ENCODE measurements at regions not wholly inside any gene's neighbourhood (a gene's known extent, or its start where the extent isn't known, plus 50 kb on each side); places are given as distances from the start of the nearest gene placed in this dataset.

DNA sequence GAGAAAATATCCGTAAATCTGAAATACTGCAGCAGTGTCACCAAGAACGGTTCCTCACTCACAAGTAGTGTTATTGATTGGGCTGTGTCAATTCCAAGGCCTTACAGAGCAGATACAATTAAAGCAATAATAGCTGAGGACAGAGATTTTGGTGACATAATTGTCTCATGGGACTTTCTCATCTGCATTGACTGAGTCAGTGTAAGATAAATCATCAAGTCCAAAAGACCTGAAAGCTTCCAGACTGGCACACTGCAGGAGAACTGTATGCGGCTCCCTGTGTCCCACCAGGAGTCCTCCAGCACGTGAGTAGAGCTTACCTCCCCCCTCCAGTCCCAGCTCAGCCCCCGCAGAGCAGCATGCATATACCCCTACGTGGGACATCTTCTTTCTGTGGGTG lies 655.2 kb upstream of the ARID1B start:
- no peak for DNase-seq
- H3K27ac ChIP-seq, result no peak overlapping the region
- H3K36me3 ChIP-seq, result no peaks in the 10 kb centered on the region
- no peaks in the 10 kb centered on the region for H3K27me3 ChIP-seq
- intact Hi-C loops (cut with DNase I; ENCODE audit: low total_unique reads) (no loop called here), in situ Hi-C loops (cut with MboI; ENCODE audit: low pct_ligation_motif_present in 1 of 4, low pct_unique_long_range_greater_than_20kb in 1 of 4, low sequenced_read_pairs in 3 of 4) (loop anchor here in 1 of 4 donors (25.0 kb wide), 1 partner anchor 785 kb away; no protein-coding TSS in a partner anchor)
- H3K4me3 ChIP-seq, result no peak overlapping the region
- TF ChIP-seq, protein P1, sequence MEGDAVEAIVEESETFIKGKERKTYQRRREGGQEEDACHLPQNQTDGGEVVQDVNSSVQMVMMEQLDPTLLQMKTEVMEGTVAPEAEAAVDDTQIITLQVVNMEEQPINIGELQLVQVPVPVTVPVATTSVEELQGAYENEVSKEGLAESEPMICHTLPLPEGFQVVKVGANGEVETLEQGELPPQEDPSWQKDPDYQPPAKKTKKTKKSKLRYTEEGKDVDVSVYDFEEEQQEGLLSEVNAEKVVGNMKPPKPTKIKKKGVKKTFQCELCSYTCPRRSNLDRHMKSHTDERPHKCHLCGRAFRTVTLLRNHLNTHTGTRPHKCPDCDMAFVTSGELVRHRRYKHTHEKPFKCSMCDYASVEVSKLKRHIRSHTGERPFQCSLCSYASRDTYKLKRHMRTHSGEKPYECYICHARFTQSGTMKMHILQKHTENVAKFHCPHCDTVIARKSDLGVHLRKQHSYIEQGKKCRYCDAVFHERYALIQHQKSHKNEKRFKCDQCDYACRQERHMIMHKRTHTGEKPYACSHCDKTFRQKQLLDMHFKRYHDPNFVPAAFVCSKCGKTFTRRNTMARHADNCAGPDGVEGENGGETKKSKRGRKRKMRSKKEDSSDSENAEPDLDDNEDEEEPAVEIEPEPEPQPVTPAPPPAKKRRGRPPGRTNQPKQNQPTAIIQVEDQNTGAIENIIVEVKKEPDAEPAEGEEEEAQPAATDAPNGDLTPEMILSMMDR (IDR thresholded peaks at IDR 0.05), result no peak
- no peak for TF ChIP-seq POLR2A (IDR thresholded peaks at IDR 0.05)
- WGBS, 2 donors (ENCODE audit: low coverage in 1 of 2), result 84% methylated on average over 6 of the region's 6 CpGs; no CpG with 5 or more reads in 1 of the 2 donors
- no peaks in the 10 kb centered on the region for H3K9me3 ChIP-seq
- H3K4me1 ChIP-seq, result no peaks in the 10 kb centered on the region

DNA sequence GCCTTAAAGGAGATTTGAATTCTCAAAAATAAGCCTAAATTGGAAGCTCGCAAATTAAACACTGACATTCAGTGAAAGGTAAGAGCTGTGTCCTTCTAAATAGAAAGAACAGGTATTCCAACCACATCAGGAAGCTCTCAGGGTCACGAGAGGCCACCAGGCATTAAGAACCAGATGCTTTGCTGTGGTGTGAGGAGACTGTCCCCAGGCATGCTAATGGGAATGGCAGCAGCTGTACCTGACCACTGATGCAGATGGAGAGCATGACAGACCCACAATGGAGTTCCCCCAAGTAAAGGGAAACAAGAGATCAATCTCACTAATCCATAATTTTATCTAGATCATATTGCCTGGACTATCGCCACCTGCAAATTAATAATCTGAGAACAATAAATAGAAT lies 658.9 kb upstream of the NOX3 start:
- no peaks in the 10 kb centered on the region for H3K4me1 ChIP-seq
- WGBS, 2 donors (ENCODE audit: low coverage in 1 of 2), result 76 to 90% methylated on average over 3 of the region's 3 CpGs
- no peak overlapping the region for H3K27ac ChIP-seq
- no peaks in the 10 kb centered on the region for H3K9me3 ChIP-seq
- H3K36me3 ChIP-seq, result no peaks in the 10 kb centered on the region
- H3K4me3 ChIP-seq, result no peak overlapping the region
- no peak for DNase-seq
- TF ChIP-seq, protein P1 (IDR thresholded peaks at IDR 0.05), result no peak
- no peak for TF ChIP-seq POLR2AphosphoS5 (IDR thresholded peaks at IDR 0.05)
- TF ChIP-seq EP300 (IDR thresholded peaks at IDR 0.05; ENCODE audit: low read depth), result no peak
- no peak for TF ChIP-seq POLR2A (IDR thresholded peaks at IDR 0.05)
- H3K27me3 ChIP-seq, result no peaks in the 10 kb centered on the region
- in situ Hi-C loops (cut with MboI; ENCODE audit: low pct_ligation_motif_present in 1 of 4, low pct_unique_long_range_greater_than_20kb in 1 of 4, low sequenced_read_pairs in 3 of 4) (loop anchor here in 1 of 4 donors (25.0 kb wide), 1 partner anchor 777 kb away; no protein-coding TSS in a partner anchor), intact Hi-C loops (cut with DNase I; ENCODE audit: low total_unique reads) (no loop called here)

DNA sequence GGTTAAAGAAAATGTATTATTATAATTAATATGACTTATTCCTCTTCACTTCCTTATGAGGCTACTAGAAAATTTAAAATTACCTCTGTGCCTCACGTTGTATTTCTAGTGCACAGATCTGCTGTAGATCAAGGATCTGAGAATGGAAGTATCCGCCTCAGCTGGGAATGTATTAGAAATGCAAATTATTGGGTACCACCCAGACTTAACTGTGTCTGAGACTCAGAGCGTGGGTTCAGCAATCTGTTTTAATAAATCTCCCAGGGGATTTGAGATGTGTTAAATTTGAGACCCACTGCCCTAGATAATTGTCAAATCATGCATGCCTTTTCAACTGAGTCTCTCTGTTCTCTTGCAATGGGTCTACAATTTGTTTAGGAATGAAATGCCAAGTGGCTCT lies 658.0 kb upstream of the NOX3 start:
- Histone ChIP-seq H3K4me3 (no peak overlapping the region), H3K27ac (no peak overlapping the region), H3K27me3 (no peaks in the 10 kb centered on the region), H3K9me3 (no peaks in the 10 kb centered on the region), H3K36me3 (no peaks in the 10 kb centered on the region), H3K4me1 (no peaks in the 10 kb centered on the region)
- TF ChIP-seq EP300 (IDR thresholded peaks at IDR 0.05; ENCODE audit: low read depth) (no peak), POLR2A (IDR thresholded peaks at IDR 0.05) (no peak), POLR2AphosphoS5 (IDR thresholded peaks at IDR 0.05) (no peak)
- TF ChIP-seq, protein P1 (IDR thresholded peaks at IDR 0.05), result no peak
- intact Hi-C loops (cut with DNase I; ENCODE audit: low total_unique reads), result no loop called here
- WGBS, 2 donors (ENCODE audit: low coverage in 1 of 2), result 83 to 88% methylated on average over 2 to 3 of the region's 3 CpGs
- DNase-seq, result no peak
- in situ Hi-C loops (cut with MboI; ENCODE audit: low pct_ligation_motif_present in 1 of 4, low pct_unique_long_range_greater_than_20kb in 1 of 4, low sequenced_read_pairs in 3 of 4), result loop anchor here in 1 of 4 donors (25.0 kb wide), 1 partner anchor 776 kb away; no protein-coding TSS in a partner anchor

DNA sequence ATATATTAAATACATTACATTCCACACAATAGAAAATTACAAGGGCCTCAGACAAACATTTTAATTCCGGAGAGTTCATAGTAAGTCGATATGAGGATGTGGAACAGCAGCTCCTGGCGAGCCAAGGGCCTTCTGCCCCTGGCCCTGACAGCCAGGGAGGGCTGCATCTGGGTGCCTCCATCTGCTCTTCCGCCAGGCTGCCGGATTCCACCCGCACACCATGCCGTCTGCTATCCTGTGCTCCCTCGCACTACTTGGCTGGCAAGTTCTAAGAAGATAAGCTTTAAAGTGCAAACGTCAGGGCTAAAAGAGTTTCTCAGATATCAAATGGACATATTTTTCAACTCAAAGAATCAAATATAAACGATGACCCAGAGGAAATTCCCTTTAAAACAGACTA lies 656.3 kb upstream of the NOX3 start:
- intact Hi-C loops (cut with DNase I; ENCODE audit: low total_unique reads), result no loop called here
- no peaks in the 10 kb centered on the region for H3K4me1 ChIP-seq
- H3K4me3 ChIP-seq, result no peak overlapping the region
- TF ChIP-seq EP300 (IDR thresholded peaks at IDR 0.05; ENCODE audit: low read depth) (no peak), POLR2A (IDR thresholded peaks at IDR 0.05) (no peak), POLR2AphosphoS5 (IDR thresholded peaks at IDR 0.05) (no peak)
- TF ChIP-seq, protein P1 (IDR thresholded peaks at IDR 0.05), result no peak
- no peaks in the 10 kb centered on the region for H3K9me3 ChIP-seq
- WGBS, 2 donors (ENCODE audit: low coverage in 1 of 2), result 81 to 82% methylated on average over 9 to 10 of the region's 10 CpGs
- H3K36me3 ChIP-seq, result no peaks in the 10 kb centered on the region
- in situ Hi-C loops (cut with MboI; ENCODE audit: low pct_ligation_motif_present in 1 of 4, low pct_unique_long_range_greater_than_20kb in 1 of 4, low sequenced_read_pairs in 3 of 4), result loop anchor here in 1 of 4 donors (25.0 kb wide), 1 partner anchor 775 kb away; no protein-coding TSS in a partner anchor
- no peak overlapping the region for H3K27ac ChIP-seq
- no peak for DNase-seq
- no peaks in the 10 kb centered on the region for H3K27me3 ChIP-seq
